22Rv1 (cell line): ENCODE measurements at regions not wholly inside any gene's neighbourhood (a gene's known extent, or its start where the extent isn't known, plus 50 kb on each side); places are given as distances from the start of the nearest gene placed in this dataset.
"Not testable (repeated sequence)": the region's sequence is repeated elsewhere in the genome, so short reads cannot be mapped to it uniquely, and the experiment has no call there.

Experiments used
- H3K27ac ChIP-seq: fragments of 450-650 bp; 2 replicates; pipeline ENCODE4 v1.5.1; 2017
- CTCF ChIP-seq: fragments of 450-650 bp; IDR thresholded peaks from 2 replicates; pipeline ENCODE4 v1.5.1; 2017; ENCODE audit warnings: mild to moderate bottlenecking
- ZFX ChIP-seq: fragments of 450-650 bp; IDR thresholded peaks from 2 replicates; pipeline ENCODE4 v1.6.1; 2017; ENCODE audit warnings: antibody characterized with exemption, borderline replicate concordance

GRCh38 chr3:98691897-98692296, 71.2 kb upstream of the ST3GAL6 start:
- no peak for TF ChIP-seq CTCF
- no peak for TF ChIP-seq ZFX
- no peak overlapping the region for H3K27ac ChIP-seq

GRCh38 chr3:98692787-98693473, 70.2 kb upstream of the ST3GAL6 start:
- TF ChIP-seq CTCF (no peak), ZFX (no peak)
- H3K27ac ChIP-seq: no peak overlapping the region

GRCh38 chr3:98695796-98696195, 67.3 kb upstream of the ST3GAL6 start:
- no peak for TF ChIP-seq CTCF
- no peak overlapping the region for H3K27ac ChIP-seq

- H3K27ac ChIP-seq: not testable (repeated sequence)
These were observed 66.8 kb upstream of the ST3GAL6 start for GRCh38 chr3:98696296-98696695.

GRCh38 chr3:98697225-98697624, 65.9 kb upstream of the ST3GAL6 start:
- no peak for TF ChIP-seq CTCF
- no peak for TF ChIP-seq ZFX
- H3K27ac ChIP-seq: no peak overlapping the region

GRCh38 chr3:98699132-98699531, 64.0 kb upstream of the ST3GAL6 start:
- H3K27ac ChIP-seq: no peak overlapping the region
- no peak for TF ChIP-seq CTCF
- TF ChIP-seq ZFX: no peak

- no peak overlapping the region for H3K27ac ChIP-seq
- TF ChIP-seq CTCF (no peak), ZFX (no peak)
These were observed 62.0 kb upstream of the ST3GAL6 start for GRCh38 chr3:98701071-98701675.

GRCh38 chr3:98702166-98702565, 61.0 kb upstream of the ST3GAL6 start:
- H3K27ac ChIP-seq: no peak overlapping the region
- no peak for TF ChIP-seq ZFX
- no peak for TF ChIP-seq CTCF
